CD4-positive, CD25-positive, alpha-beta regulatory T cell (primary cell): ENCODE measurements at regions not wholly inside any gene's neighbourhood (a gene's known extent, or its start where the extent isn't known, plus 50 kb on each side); places are given as distances from the start of the nearest gene placed in this dataset.

Experiments used
- ATAC-seq, 2 donors: fragments of 150-1000 bp; cut with Tn5 transposase; one replicate each; pipeline ENCODE4 v1.10.0; 2021; ENCODE audit warnings: low read depth in 2 of 2, moderate number of reproducible peaks in 2 of 2, moderate library complexity in 1 of 2
- DNase-seq, 3 donors: peaks; one replicate each; pipeline versions ENCODE4 v3.0.0 to v3.0.0-alpha.2; 2012 to 2022; ENCODE audit warnings: mixed read lengths in 1 of 3
- H3K27ac ChIP-seq: one replicate; pipeline ENCODE4 v1.7.0; 2013; ENCODE audit warnings: mild to moderate bottlenecking, low read length; ENCODE audit not compliant: insufficient read depth, poor library complexity, severe bottlenecking
- H3K27me3 ChIP-seq: one replicate; pipeline ENCODE4 v1.7.0; 2013; ENCODE audit warnings: low read length; ENCODE audit not compliant: control insufficient read depth, insufficient read depth
- H3K36me3 ChIP-seq: one replicate; pipeline ENCODE4 v1.7.0; 2013; ENCODE audit warnings: mild to moderate bottlenecking, low read length, moderate library complexity; ENCODE audit not compliant: control insufficient read depth, insufficient read depth
- H3K4me1 ChIP-seq: 2 replicates; pipeline ENCODE4 v1.7.0; 2013; ENCODE audit warnings: mild to moderate bottlenecking, low read length; ENCODE audit not compliant: insufficient read depth, control insufficient read depth, poor library complexity, severe bottlenecking
- H3K4me3 ChIP-seq: one replicate; pipeline ENCODE4 v1.7.0; 2013; ENCODE audit warnings: low read depth, mild to moderate bottlenecking, low read length, moderate library complexity
- H3K9me3 ChIP-seq, 2 experiments: 1 replicate in 1 of 2; 2 replicates in 1 of 2; pipeline ENCODE4 v1.7.0; 2013; ENCODE audit warnings: low read length in 2 of 2, mild to moderate bottlenecking in 1 of 2, moderate library complexity in 1 of 2; ENCODE audit not compliant: control insufficient read depth in 2 of 2
- H3K27ac Mint-ChIP-seq, 3 donors: one replicate each; pipeline ENCODE4 v1.8.0; 2020 to 2022; ENCODE audit warnings: mild to moderate bottlenecking in 3 of 3, mixed read lengths in 3 of 3, moderate library complexity in 2 of 3
- H3K27me3 Mint-ChIP-seq: one replicate; pipeline ENCODE4 v1.8.0; 2022; ENCODE audit warnings: mild to moderate bottlenecking, mixed read lengths
- H3K36me3 Mint-ChIP-seq: one replicate; pipeline ENCODE4 v1.8.0; 2020; ENCODE audit warnings: mixed read lengths
- H3K4me1 Mint-ChIP-seq, 4 donors: one replicate each; pipeline ENCODE4 v1.8.0; 2020 to 2022; ENCODE audit warnings: mixed read lengths in 4 of 4, mild to moderate bottlenecking in 1 of 4
- H3K4me3 Mint-ChIP-seq, 4 donors: one replicate each; pipeline ENCODE4 v1.8.0; 2020 to 2022; ENCODE audit warnings: mild to moderate bottlenecking in 4 of 4, mixed read lengths in 4 of 4, moderate library complexity in 3 of 4
- H3K9me3 Mint-ChIP-seq, 7 donors: one replicate each; pipeline ENCODE4 v1.8.0; 2020 to 2022; ENCODE audit warnings: mixed read lengths in 7 of 7, mild to moderate bottlenecking in 3 of 7, moderate library complexity in 2 of 7

GRCh38 chr2:234273887-234274584, 222.8 kb downstream of the ARL4C start:
- Histone ChIP-seq H3K9me3 (no peaks in the 10 kb centered on the region), H3K36me3 (no peaks in the 10 kb centered on the region), H3K4me1 (peaks cover 25% of the 10 kb centered on the region), H3K27ac (no peak overlapping the region), H3K27me3 (no peaks in the 10 kb centered on the region), H3K4me3 (peak overlapping the region; percentile 37)
- H3K4me3 Mint-ChIP-seq = peak overlapping the region in 3 of 4 donors; percentile 0 to 62 (median 41)
- H3K9me3 Mint-ChIP-seq = peaks cover 0 to 4% (median 0%) of the 10 kb centered on the region in 7 donors
- DNase-seq (peak in 2 of 3 donors; percentile 19 to 81), ATAC-seq (peak; percentile 51 to 55)
- peak overlapping the region; percentile 50 to 83 (median 57) for H3K27ac Mint-ChIP-seq
- H3K27me3 Mint-ChIP-seq = no peaks in the 10 kb centered on the region
- H3K36me3 Mint-ChIP-seq = no peaks in the 10 kb centered on the region
- peaks cover 32 to 55% (median 49%) of the 10 kb centered on the region in 4 donors for H3K4me1 Mint-ChIP-seq

GRCh38 chr2:234272069-234272850, 221.8 kb downstream of the SPP2 start:
- Mint-ChIP-seq H3K4me3 (no peak overlapping the region), H3K36me3 (no peaks in the 10 kb centered on the region), H3K27me3 (no peaks in the 10 kb centered on the region), H3K4me1 (peaks cover 23 to 42% (median 38%) of the 10 kb centered on the region in 4 donors), H3K27ac (peak overlapping the region in 1 of 3 donors; percentile 28), H3K9me3 (no peaks in the 10 kb centered on the region)
- no peaks in the 10 kb centered on the region for H3K36me3 ChIP-seq
- H3K9me3 ChIP-seq = no peaks in the 10 kb centered on the region
- no peak overlapping the region for H3K27ac ChIP-seq
- no peak for DNase-seq
- peaks cover 15% of the 10 kb centered on the region for H3K4me1 ChIP-seq
- H3K4me3 ChIP-seq = no peak overlapping the region
- no peak for ATAC-seq
- no peaks in the 10 kb centered on the region for H3K27me3 ChIP-seq

- Mint-ChIP-seq H3K27ac (peak overlapping the region in 1 of 3 donors; percentile 28), H3K27me3 (no peaks in the 10 kb centered on the region), H3K4me3 (no peak overlapping the region), H3K4me1 (peaks cover 23 to 42% (median 38%) of the 10 kb centered on the region in 4 donors), H3K9me3 (no peaks in the 10 kb centered on the region), H3K36me3 (no peaks in the 10 kb centered on the region)
- ATAC-seq = no peak
- no peak overlapping the region for H3K27ac ChIP-seq
- no peaks in the 10 kb centered on the region for H3K9me3 ChIP-seq
- DNase-seq = no peak
- no peaks in the 10 kb centered on the region for H3K27me3 ChIP-seq
- H3K36me3 ChIP-seq = no peaks in the 10 kb centered on the region
- no peak overlapping the region for H3K4me3 ChIP-seq
- peaks cover 15% of the 10 kb centered on the region for H3K4me1 ChIP-seq
Measured at GRCh38 chr2:234271338-234271737, 220.8 kb downstream of the SPP2 start.

- Mint-ChIP-seq H3K4me1 (peaks cover 18 to 35% (median 32%) of the 10 kb centered on the region in 4 donors), H3K27ac (peak overlapping the region in 1 of 3 donors; percentile 66), H3K4me3 (no peak overlapping the region), H3K9me3 (no peaks in the 10 kb centered on the region), H3K36me3 (no peaks in the 10 kb centered on the region), H3K27me3 (peaks cover 2% of the 10 kb centered on the region)
- Histone ChIP-seq H3K36me3 (no peaks in the 10 kb centered on the region), H3K9me3 (no peaks in the 10 kb centered on the region), H3K4me1 (peaks cover 15% of the 10 kb centered on the region), H3K27me3 (no peaks in the 10 kb centered on the region), H3K27ac (no peak overlapping the region), H3K4me3 (no peak overlapping the region)
- DNase-seq = no peak
- ATAC-seq = no peak
Measured at GRCh38 chr2:234269769-234270204, 219.3 kb downstream of the SPP2 start.

GRCh38 chr2:234267534-234267933, 217.0 kb downstream of the SPP2 start:
- Histone ChIP-seq H3K4me3 (no peak overlapping the region), H3K27ac (no peak overlapping the region), H3K36me3 (no peaks in the 10 kb centered on the region), H3K9me3 (no peaks in the 10 kb centered on the region), H3K4me1 (peaks cover 3% of the 10 kb centered on the region), H3K27me3 (no peaks in the 10 kb centered on the region)
- no peaks in the 10 kb centered on the region for H3K9me3 Mint-ChIP-seq
- no peak overlapping the region for H3K27ac Mint-ChIP-seq
- H3K27me3 Mint-ChIP-seq = peaks cover 5% of the 10 kb centered on the region
- H3K36me3 Mint-ChIP-seq = no peaks in the 10 kb centered on the region
- peaks cover 9 to 19% (median 12%) of the 10 kb centered on the region in 4 donors for H3K4me1 Mint-ChIP-seq
- no peak for DNase-seq
- no peak overlapping the region for H3K4me3 Mint-ChIP-seq
- ATAC-seq = no peak

- Mint-ChIP-seq H3K9me3 (no peaks in the 10 kb centered on the region), H3K27ac (peak overlapping the region in 1 of 3 donors; percentile 52), H3K27me3 (peaks cover 5% of the 10 kb centered on the region), H3K4me3 (no peak overlapping the region), H3K4me1 (peaks cover 3 to 15% (median 7%) of the 10 kb centered on the region in 4 donors), H3K36me3 (no peaks in the 10 kb centered on the region)
- DNase-seq = no peak
- no peak for ATAC-seq
- Histone ChIP-seq H3K9me3 (no peaks in the 10 kb centered on the region), H3K36me3 (no peaks in the 10 kb centered on the region), H3K4me3 (no peak overlapping the region), H3K27ac (no peak overlapping the region), H3K27me3 (no peaks in the 10 kb centered on the region), H3K4me1 (peaks cover 3% of the 10 kb centered on the region)
Measured at GRCh38 chr2:234266952-234267351, 216.4 kb downstream of the SPP2 start.

- Mint-ChIP-seq H3K4me1 (peaks cover 0 to 10% (median 5%) of the 10 kb centered on the region in 4 donors), H3K36me3 (no peaks in the 10 kb centered on the region), H3K9me3 (peaks cover 0 to 1% (median 0%) of the 10 kb centered on the region in 7 donors), H3K4me3 (no peak overlapping the region), H3K27ac (peak overlapping the region in 1 of 3 donors; percentile 34), H3K27me3 (peaks cover 9% of the 10 kb centered on the region)
- no peak for ATAC-seq
- peaks cover 3% of the 10 kb centered on the region for H3K4me1 ChIP-seq
- H3K9me3 ChIP-seq = no peaks in the 10 kb centered on the region
- H3K27me3 ChIP-seq = no peaks in the 10 kb centered on the region
- no peak overlapping the region for H3K4me3 ChIP-seq
- H3K27ac ChIP-seq = no peak overlapping the region
- DNase-seq = no peak
- H3K36me3 ChIP-seq = no peaks in the 10 kb centered on the region
Measured at GRCh38 chr2:234265206-234265605, 214.7 kb downstream of the SPP2 start.
